ENCODE measurements at regions not wholly inside any gene's neighbourhood (a gene's known extent, or its start where the extent isn't known, plus 50 kb on each side); places are given as distances from the start of the nearest gene placed in this dataset.

DNA sequence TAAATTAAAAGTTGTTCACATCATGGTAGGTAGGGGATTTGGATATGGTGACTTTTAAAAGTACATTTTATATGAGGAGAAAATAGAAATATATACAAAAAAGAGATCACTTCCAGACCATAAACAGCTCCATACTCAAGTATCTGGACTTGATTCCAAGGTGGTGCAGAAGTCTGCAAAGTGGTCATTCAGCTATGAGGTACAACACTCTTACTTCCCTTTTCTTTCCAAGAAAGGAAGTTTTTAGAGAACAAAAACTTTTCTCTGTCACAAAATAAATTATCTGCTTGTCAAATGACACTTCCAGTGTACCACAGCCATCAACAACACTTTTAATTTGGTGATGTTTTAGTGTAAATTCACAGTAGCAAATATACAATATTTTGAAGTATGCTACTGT lies 1013.5 kb downstream of the GATA3 start:
- TF ChIP-seq, protein P1, sequence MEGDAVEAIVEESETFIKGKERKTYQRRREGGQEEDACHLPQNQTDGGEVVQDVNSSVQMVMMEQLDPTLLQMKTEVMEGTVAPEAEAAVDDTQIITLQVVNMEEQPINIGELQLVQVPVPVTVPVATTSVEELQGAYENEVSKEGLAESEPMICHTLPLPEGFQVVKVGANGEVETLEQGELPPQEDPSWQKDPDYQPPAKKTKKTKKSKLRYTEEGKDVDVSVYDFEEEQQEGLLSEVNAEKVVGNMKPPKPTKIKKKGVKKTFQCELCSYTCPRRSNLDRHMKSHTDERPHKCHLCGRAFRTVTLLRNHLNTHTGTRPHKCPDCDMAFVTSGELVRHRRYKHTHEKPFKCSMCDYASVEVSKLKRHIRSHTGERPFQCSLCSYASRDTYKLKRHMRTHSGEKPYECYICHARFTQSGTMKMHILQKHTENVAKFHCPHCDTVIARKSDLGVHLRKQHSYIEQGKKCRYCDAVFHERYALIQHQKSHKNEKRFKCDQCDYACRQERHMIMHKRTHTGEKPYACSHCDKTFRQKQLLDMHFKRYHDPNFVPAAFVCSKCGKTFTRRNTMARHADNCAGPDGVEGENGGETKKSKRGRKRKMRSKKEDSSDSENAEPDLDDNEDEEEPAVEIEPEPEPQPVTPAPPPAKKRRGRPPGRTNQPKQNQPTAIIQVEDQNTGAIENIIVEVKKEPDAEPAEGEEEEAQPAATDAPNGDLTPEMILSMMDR (IDR thresholded peaks at IDR 0.05; ENCODE audit: insufficient read depth, low read length, poor library complexity, severe bottlenecking): no peak
- Histone ChIP-seq H3K36me3 (ENCODE audit: control insufficient read depth, insufficient read depth, low read length) (no peaks in the 10 kb centered on the region), H3K27me3 (ENCODE audit: control insufficient read depth, insufficient read depth, low read length) (no peaks in the 10 kb centered on the region), H3K4me3 (ENCODE audit: low read depth, low read length) (no peak overlapping the region)
- DNase-seq (ENCODE audit: low read depth): no peak

DNA sequence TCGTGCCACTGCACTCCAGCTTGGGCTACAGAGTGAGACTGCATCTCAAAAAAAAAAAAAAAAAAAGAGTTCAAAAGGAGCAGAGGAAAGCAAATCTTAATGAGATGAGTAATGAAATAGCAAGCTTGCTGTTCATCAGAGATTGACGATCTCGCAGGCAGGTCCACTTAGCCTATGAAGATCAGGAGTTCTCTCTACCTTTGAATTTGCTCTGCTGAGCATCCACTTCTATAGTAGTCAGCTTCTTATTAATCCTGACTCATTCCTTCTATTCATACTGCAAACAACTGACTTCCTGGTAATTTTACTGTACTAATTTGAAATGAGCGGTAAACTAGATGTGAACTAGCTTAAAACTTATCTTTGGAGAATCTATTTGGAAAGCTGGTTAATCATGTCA lies 1014.6 kb downstream of the GATA3 start:
- DNase-seq (ENCODE audit: low read depth): peak; percentile 19
- no peaks in the 10 kb centered on the region for H3K27me3 ChIP-seq (ENCODE audit: control insufficient read depth, insufficient read depth, low read length)
- TF ChIP-seq, protein P1 (IDR thresholded peaks at IDR 0.05; ENCODE audit: insufficient read depth, low read length, poor library complexity, severe bottlenecking): no peak
- no peaks in the 10 kb centered on the region for H3K36me3 ChIP-seq (ENCODE audit: control insufficient read depth, insufficient read depth, low read length)
- no peak overlapping the region for H3K4me3 ChIP-seq (ENCODE audit: low read depth, low read length)

DNA sequence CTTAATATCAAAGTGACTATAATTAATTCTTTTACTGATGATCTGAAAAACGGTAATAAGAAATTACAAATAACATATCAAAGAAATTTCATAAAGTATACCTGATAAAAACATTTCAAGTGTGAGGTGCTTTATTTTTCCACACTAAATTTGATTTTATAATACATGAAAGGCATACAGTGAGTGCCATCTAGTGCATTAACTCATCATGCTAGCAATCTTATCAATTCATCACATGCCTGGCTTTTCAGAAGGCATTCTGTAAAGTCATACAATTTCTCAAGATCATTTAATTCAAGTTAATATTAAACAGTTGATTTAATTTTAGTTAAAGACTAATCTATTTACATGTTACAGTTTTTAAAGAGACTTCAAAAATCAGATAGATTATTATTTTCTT lies 1020.9 kb downstream of the GATA3 start:
- H3K36me3 ChIP-seq (ENCODE audit: control insufficient read depth, insufficient read depth, low read length): no peaks in the 10 kb centered on the region
- H3K27me3 ChIP-seq (ENCODE audit: control insufficient read depth, insufficient read depth, low read length): no peaks in the 10 kb centered on the region
- no peak overlapping the region for H3K4me3 ChIP-seq (ENCODE audit: low read depth, low read length)
- DNase-seq (ENCODE audit: low read depth): no peak
- TF ChIP-seq, protein P1 (IDR thresholded peaks at IDR 0.05; ENCODE audit: insufficient read depth, low read length, poor library complexity, severe bottlenecking): no peak

DNA sequence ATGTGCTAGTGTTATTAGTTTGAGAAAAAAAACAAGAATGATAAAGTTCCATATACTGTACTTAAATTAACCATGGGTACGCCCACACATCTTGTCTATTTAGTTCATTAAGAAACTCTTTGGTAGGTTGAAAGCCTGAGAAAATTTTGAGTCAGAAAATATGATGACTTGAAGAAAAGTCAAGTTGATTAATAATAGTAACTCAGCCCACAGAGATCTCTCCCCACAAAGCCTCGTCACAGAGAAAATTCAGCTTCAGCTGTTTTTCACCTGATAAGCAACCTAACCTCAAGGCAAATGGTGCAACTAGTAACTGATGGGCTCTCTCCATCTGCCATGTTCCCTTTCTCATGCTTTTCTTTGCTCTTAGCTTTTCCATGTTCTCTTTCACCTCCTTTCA lies 1021.6 kb downstream of the GATA3 start:
- TF ChIP-seq, protein P1 (IDR thresholded peaks at IDR 0.05; ENCODE audit: insufficient read depth, low read length, poor library complexity, severe bottlenecking): no peak
- Histone ChIP-seq H3K36me3 (ENCODE audit: control insufficient read depth, insufficient read depth, low read length) (no peaks in the 10 kb centered on the region), H3K27me3 (ENCODE audit: control insufficient read depth, insufficient read depth, low read length) (no peaks in the 10 kb centered on the region), H3K4me3 (ENCODE audit: low read depth, low read length) (no peak overlapping the region)
- DNase-seq (ENCODE audit: low read depth): no peak

DNA sequence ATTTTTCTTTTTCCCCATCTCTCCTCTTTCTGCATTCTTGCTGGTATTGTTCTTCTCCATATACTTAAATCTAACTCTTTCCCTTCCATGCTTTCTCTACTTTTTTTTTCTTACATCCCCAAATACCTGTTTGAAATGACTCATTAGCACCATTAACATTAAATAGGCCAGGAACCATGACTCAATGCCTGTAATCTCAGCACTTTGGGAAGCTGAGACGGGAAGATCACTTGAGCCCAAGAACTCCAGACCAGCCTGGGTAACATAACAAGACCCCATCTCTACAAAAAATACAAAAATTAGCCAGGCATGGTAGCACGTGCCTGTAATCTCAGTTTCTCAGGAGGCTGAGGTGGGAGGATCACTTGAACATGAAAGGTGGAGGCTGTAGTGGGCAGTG lies 1026.8 kb downstream of the GATA3 start:
- no peaks in the 10 kb centered on the region for H3K36me3 ChIP-seq (ENCODE audit: control insufficient read depth, insufficient read depth, low read length)
- H3K4me3 ChIP-seq (ENCODE audit: low read depth, low read length): no peak overlapping the region
- DNase-seq (ENCODE audit: low read depth): no peak
- no peaks in the 10 kb centered on the region for H3K27me3 ChIP-seq (ENCODE audit: control insufficient read depth, insufficient read depth, low read length)
- TF ChIP-seq, protein P1 (IDR thresholded peaks at IDR 0.05; ENCODE audit: insufficient read depth, low read length, poor library complexity, severe bottlenecking): no peak

DNA sequence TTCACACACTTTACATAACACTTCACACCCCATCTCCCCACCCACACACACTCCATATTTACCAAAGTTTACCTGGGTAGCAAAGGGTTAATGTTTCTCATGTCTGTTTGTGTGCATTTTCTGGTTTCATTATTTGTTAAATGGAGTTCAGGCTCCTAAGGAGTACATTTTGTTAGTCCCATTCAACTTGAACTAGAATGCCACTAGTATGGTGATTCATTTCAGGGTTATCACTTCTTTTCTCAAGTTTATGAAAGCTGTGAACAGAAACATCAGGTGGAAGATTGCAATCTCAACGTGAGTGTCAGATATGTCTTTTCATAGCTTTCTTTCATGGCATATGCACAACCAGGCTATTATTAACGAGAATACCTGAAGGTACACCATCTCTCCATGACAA lies 1027.5 kb downstream of the GATA3 start:
- H3K27me3 ChIP-seq (ENCODE audit: control insufficient read depth, insufficient read depth, low read length): no peaks in the 10 kb centered on the region
- H3K36me3 ChIP-seq (ENCODE audit: control insufficient read depth, insufficient read depth, low read length): no peaks in the 10 kb centered on the region
- TF ChIP-seq, protein P1 (IDR thresholded peaks at IDR 0.05; ENCODE audit: insufficient read depth, low read length, poor library complexity, severe bottlenecking): no peak
- DNase-seq (ENCODE audit: low read depth): no peak
- H3K4me3 ChIP-seq (ENCODE audit: low read depth, low read length): no peak overlapping the region

Measured in kidney epithelial cell (primary cell).